NCI-H2081 treated with DMSO at 0.1 percent for 48 hours (cell line): ENCODE measurements at regions not wholly inside any gene's neighbourhood (a gene's known extent, or its start where the extent isn't known, plus 50 kb on each side); places are given as distances from the start of the nearest gene placed in this dataset.

Source experiments
- DNase-seq: peaks from one replicate; lab custom pipeline; 2025; lab: John Stamatoyannopoulos, UW

- DNase-seq: no peak
Observed at GRCh38 chr3:81439108-81439507, 322.3 kb downstream of the GBE1 start.

GRCh38 chr3:81437683-81438082, 323.8 kb downstream of the GBE1 start:
- no peak for DNase-seq

GRCh38 chr3:81436182-81436581, 325.3 kb downstream of the GBE1 start:
- no peak for DNase-seq

- no peak for DNase-seq
Observed at GRCh38 chr3:81435050-81435449, 326.4 kb downstream of the GBE1 start.

- no peak for DNase-seq
Observed at GRCh38 chr3:81434161-81434560, 327.3 kb downstream of the GBE1 start.

GRCh38 chr3:81433675-81434074, 327.8 kb downstream of the GBE1 start:
- no peak for DNase-seq

- DNase-seq: no peak
Observed at GRCh38 chr3:81432456-81432855, 329.0 kb downstream of the GBE1 start.

- no peak for DNase-seq
Observed at GRCh38 chr3:81426826-81427577, 334.4 kb downstream of the GBE1 start.

GRCh38 chr3:81425198-81425868, 336.1 kb downstream of the GBE1 start:
- DNase-seq: no peak

GRCh38 chr3:81419228-81419627, 342.2 kb downstream of the GBE1 start:
- DNase-seq: no peak

GRCh38 chr3:81416812-81417211, 344.6 kb downstream of the GBE1 start:
- DNase-seq: no peak

GRCh38 chr3:81406318-81406717, 355.1 kb downstream of the GBE1 start:
- DNase-seq: no peak

- DNase-seq: no peak
Observed at GRCh38 chr3:81395739-81396513, 365.5 kb downstream of the GBE1 start.

GRCh38 chr3:81394651-81395524, 366.6 kb downstream of the GBE1 start:
- no peak for DNase-seq

GRCh38 chr3:81393251-81393650, 368.2 kb downstream of the GBE1 start:
- DNase-seq: no peak

GRCh38 chr3:81390796-81391195, 370.6 kb downstream of the GBE1 start:
- DNase-seq: no peak

GRCh38 chr3:81388191-81388590, 373.3 kb downstream of the GBE1 start:
- DNase-seq: no peak

- no peak for DNase-seq
Observed at GRCh38 chr3:81382470-81382869, 379.0 kb downstream of the GBE1 start.

GRCh38 chr3:81380234-81380633, 381.2 kb downstream of the GBE1 start:
- DNase-seq: no peak

GRCh38 chr3:81378552-81379293, 382.7 kb downstream of the GBE1 start:
- no peak for DNase-seq

- DNase-seq: no peak
Observed at GRCh38 chr3:81375921-81376320, 385.5 kb downstream of the GBE1 start.
